Mammary epithelial cell (primary cell): ENCODE measurements at regions not wholly inside any gene's neighbourhood (a gene's known extent, or its start where the extent isn't known, plus 50 kb on each side); places are given as distances from the start of the nearest gene placed in this dataset.

Experiments used
- CTCF ChIP-seq, 2 donors: IDR thresholded peaks in 1 of 2; conservative IDR thresholded peaks in 1 of 2; 2 replicates each; pipeline ENCODE4 v1.5.1; 2011 to 2012; ENCODE audit warnings: inconsistent platforms in 2 of 2, low read length in 2 of 2, mild to moderate bottlenecking in 2 of 2, control low read depth in 1 of 2, low read depth in 1 of 2; ENCODE audit not compliant: insufficient read depth in 1 of 2; ENCODE audit errors: extremely low read depth in 1 of 2
- EZH2 ChIP-seq: IDR thresholded peaks from 2 replicates; pipeline ENCODE4 v1.6.1; 2012; ENCODE audit warnings: low read length, inconsistent platforms, borderline replicate concordance

GRCh38 chr18:49723648-49724180, 89.6 kb downstream of the ACAA2 start:
- TF ChIP-seq CTCF (conservative IDR thresholded peaks at IDR 0.05 in 1 of 2, IDR thresholded peaks at IDR 0.05 in 1 of 2; ENCODE audit: extremely low read depth in 1 of 2, insufficient read depth in 1 of 2, low read depth in 1 of 2, low read length in 2 of 2) (no peak), EZH2 (no peak)
